GM12878 (cell line): ENCODE measurements at regions not wholly inside any gene's neighbourhood (a gene's known extent, or its start where the extent isn't known, plus 50 kb on each side); places are given as distances from the start of the nearest gene placed in this dataset.

Experiments
- BHLHE40 ChIP-seq, 2 experiments: fragments of 450-650 bp in 1 of 2; IDR thresholded peaks; 2 replicates each; pipeline ENCODE4 v1.6.1; 2011 to 2017; ENCODE audit warnings: low read depth in 2 of 2, borderline replicate concordance in 1 of 2, improper control_type of control experiment in 1 of 2, low read length in 1 of 2, mild to moderate bottlenecking in 1 of 2
- CHD2 ChIP-seq: IDR thresholded peaks from 2 replicates; pipeline ENCODE4 v1.6.1; 2011; ENCODE audit warnings: low read depth, low read length, improper control_type of control experiment, borderline replicate concordance
- JUNB ChIP-seq: IDR thresholded peaks from 2 replicates; pipeline ENCODE4 v1.6.1; 2016; ENCODE audit warnings: antibody characterized with exemption, mild to moderate bottlenecking
- MYC ChIP-seq: IDR thresholded peaks from 2 replicates; pipeline ENCODE4 v1.6.1; 2011; ENCODE audit warnings: mild to moderate bottlenecking, low read length, moderate library complexity, inconsistent platforms; ENCODE audit not compliant: insufficient read depth, insufficient replicate concordance, insufficient read length, severe bottlenecking
- NFIC ChIP-seq: IDR thresholded peaks from 2 replicates; pipeline ENCODE4 v1.6.1; 2012; ENCODE audit warnings: low read depth, mild to moderate bottlenecking, inconsistent platforms, low read length, moderate library complexity
- USF2 ChIP-seq: IDR thresholded peaks from 2 replicates; pipeline ENCODE4 v1.6.1; 2011; ENCODE audit warnings: low read depth, low read length, improper control_type of control experiment, borderline replicate concordance
- ZNF274 ChIP-seq: IDR thresholded peaks from one replicate; pipeline ENCODE4 v1.8.0; 2011; ENCODE audit not compliant: insufficient read length, insufficient read depth
- TF ChIP-seq, protein P1 (sequence below), 3 experiments: IDR thresholded peaks in 2 of 3; conservative IDR thresholded peaks in 1 of 3; 2 replicates each; pipeline ENCODE4 v1.5.1; 2011; ENCODE audit warnings: low read depth in 3 of 3, low read length in 3 of 3, mild to moderate bottlenecking in 3 of 3, control low read depth in 2 of 3, moderate library complexity in 2 of 3, inconsistent platforms in 1 of 3, mixed read lengths in 1 of 3; ENCODE audit not compliant: control insufficient read depth in 2 of 3, insufficient read depth in 1 of 3; ENCODE audit errors: extremely low read depth in 1 of 3

- no peak for TF ChIP-seq JUNB
- TF ChIP-seq, protein P1, sequence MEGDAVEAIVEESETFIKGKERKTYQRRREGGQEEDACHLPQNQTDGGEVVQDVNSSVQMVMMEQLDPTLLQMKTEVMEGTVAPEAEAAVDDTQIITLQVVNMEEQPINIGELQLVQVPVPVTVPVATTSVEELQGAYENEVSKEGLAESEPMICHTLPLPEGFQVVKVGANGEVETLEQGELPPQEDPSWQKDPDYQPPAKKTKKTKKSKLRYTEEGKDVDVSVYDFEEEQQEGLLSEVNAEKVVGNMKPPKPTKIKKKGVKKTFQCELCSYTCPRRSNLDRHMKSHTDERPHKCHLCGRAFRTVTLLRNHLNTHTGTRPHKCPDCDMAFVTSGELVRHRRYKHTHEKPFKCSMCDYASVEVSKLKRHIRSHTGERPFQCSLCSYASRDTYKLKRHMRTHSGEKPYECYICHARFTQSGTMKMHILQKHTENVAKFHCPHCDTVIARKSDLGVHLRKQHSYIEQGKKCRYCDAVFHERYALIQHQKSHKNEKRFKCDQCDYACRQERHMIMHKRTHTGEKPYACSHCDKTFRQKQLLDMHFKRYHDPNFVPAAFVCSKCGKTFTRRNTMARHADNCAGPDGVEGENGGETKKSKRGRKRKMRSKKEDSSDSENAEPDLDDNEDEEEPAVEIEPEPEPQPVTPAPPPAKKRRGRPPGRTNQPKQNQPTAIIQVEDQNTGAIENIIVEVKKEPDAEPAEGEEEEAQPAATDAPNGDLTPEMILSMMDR (IDR thresholded peaks at IDR 0.05 in 2 of 3, conservative IDR thresholded peaks at IDR 0.05 in 1 of 3; ENCODE audit: control insufficient read depth in 2 of 3, extremely low read depth in 1 of 3, insufficient read depth in 1 of 3, low read depth in 3 of 3, low read length in 3 of 3), result no peak
- no peak for TF ChIP-seq NFIC
- TF ChIP-seq USF2, result no peak
- TF ChIP-seq BHLHE40 (IDR thresholded peaks at IDR 0.05; ENCODE audit: borderline replicate concordance in 1 of 2, low read depth in 2 of 2, low read length in 1 of 2), result no peak
- TF ChIP-seq ZNF274, result no peak
- TF ChIP-seq MYC, result no peak
- no peak for TF ChIP-seq CHD2
Measured at GRCh38 chr5:107254902-107255234, 415.9 kb downstream of the EFNA5 start.
